A673 (cell line): ENCODE measurements at regions not wholly inside any gene's neighbourhood (a gene's known extent, or its start where the extent isn't known, plus 50 kb on each side); places are given as distances from the start of the nearest gene placed in this dataset.

ENCODE experiments used
- BruUV-seq: library from RNA; stranded (reverse); fragments of 400-500 nt; replicated peaks from 2 replicates; lab custom pipeline; 2021; lab: Mats Ljungman, UMichigan
- CTCF ChIA-PET: fragments of 300-600 bp; sonication (Branson Sonifier 250); formaldehyde crosslinking; loops from one replicate; lab custom pipeline; 2022; ENCODE audit warnings: antibody characterized with exemption; lab: Charles Lee
- POLR2A ChIA-PET: fragments of 300-600 bp; sonication (Branson Sonifier 250); formaldehyde crosslinking; loops from one replicate; lab custom pipeline; 2022; ENCODE audit warnings: antibody characterized with exemption; ENCODE audit not compliant: low non-redundant PET; lab: Charles Lee
- DNase-seq: peaks from one replicate; pipeline ENCODE4 v3.0.0-alpha.2; 2015; ENCODE audit warnings: low spot score
- H3K27ac ChIP-seq: fragments of 200-600 bp; sonication (generic); 2 replicates; pipeline ENCODE4 v1.5.1; 2016; ENCODE audit warnings: mixed run types, low read depth, mild to moderate bottlenecking, mixed read lengths, antibody characterized with exemption, low read length; ENCODE audit not compliant: poor library complexity, severe bottlenecking
- H3K27me3 ChIP-seq: fragments of 200-600 bp; sonication (generic); replicated peaks from 2 replicates; pipeline ENCODE4 v1.6.1; 2017; ENCODE audit warnings: mixed run types, low read depth, mild to moderate bottlenecking, mixed read lengths, antibody characterized with exemption, low read length; ENCODE audit not compliant: insufficient read depth, poor library complexity
- H3K36me3 ChIP-seq: fragments of 200-600 bp; sonication (generic); 2 replicates; pipeline ENCODE4 v1.6.1; 2016; ENCODE audit warnings: mixed run types, mild to moderate bottlenecking, mixed read lengths, antibody characterized with exemption, low read length; ENCODE audit not compliant: insufficient read depth, poor library complexity, severe bottlenecking
- H3K4me1 ChIP-seq: fragments of 200-600 bp; sonication (generic); 2 replicates; pipeline ENCODE4 v1.6.1; 2017; ENCODE audit warnings: mixed run types, mild to moderate bottlenecking, mixed read lengths, antibody characterized with exemption, low read length; ENCODE audit not compliant: insufficient read depth, poor library complexity, severe bottlenecking
- H3K4me3 ChIP-seq: fragments of 200-600 bp; sonication (generic); 2 replicates; pipeline ENCODE4 v1.5.1; 2016; ENCODE audit warnings: low read depth, mixed run types, mild to moderate bottlenecking, mixed read lengths, low read length; ENCODE audit not compliant: poor library complexity, severe bottlenecking
- H3K9me3 ChIP-seq: fragments of 200-600 bp; sonication (generic); 2 replicates; pipeline ENCODE4 v1.6.1; 2016; ENCODE audit warnings: mixed run types, low read depth, mild to moderate bottlenecking, mixed read lengths, antibody characterized with exemption, low read length; ENCODE audit not compliant: poor library complexity, severe bottlenecking
- CTCF ChIP-seq: fragments of 300-800, 200-600 bp; sonication (generic); conservative IDR thresholded peaks from 2 replicates; pipeline ENCODE4 v1.5.1; 2017; ENCODE audit warnings: low read depth, mild to moderate bottlenecking, antibody characterized with exemption, low read length, moderate library complexity, mixed read lengths
- EZH2 ChIP-seq: fragments of 200-600 bp; sonication (generic); IDR thresholded peaks from 2 replicates; pipeline ENCODE4 v1.6.1; 2017; ENCODE audit warnings: borderline replicate concordance, low read depth, mild to moderate bottlenecking, mixed read lengths, antibody characterized with exemption, low read length; ENCODE audit not compliant: poor library complexity, severe bottlenecking
- intact Hi-C: fragments of 100-400 bp; cut with micrococcal nuclease; formaldehyde crosslinking; loops from one replicate; pipeline ENCODE4 v1.10.0; 2022; ENCODE audit not compliant: unreplicated experiment

DNA sequence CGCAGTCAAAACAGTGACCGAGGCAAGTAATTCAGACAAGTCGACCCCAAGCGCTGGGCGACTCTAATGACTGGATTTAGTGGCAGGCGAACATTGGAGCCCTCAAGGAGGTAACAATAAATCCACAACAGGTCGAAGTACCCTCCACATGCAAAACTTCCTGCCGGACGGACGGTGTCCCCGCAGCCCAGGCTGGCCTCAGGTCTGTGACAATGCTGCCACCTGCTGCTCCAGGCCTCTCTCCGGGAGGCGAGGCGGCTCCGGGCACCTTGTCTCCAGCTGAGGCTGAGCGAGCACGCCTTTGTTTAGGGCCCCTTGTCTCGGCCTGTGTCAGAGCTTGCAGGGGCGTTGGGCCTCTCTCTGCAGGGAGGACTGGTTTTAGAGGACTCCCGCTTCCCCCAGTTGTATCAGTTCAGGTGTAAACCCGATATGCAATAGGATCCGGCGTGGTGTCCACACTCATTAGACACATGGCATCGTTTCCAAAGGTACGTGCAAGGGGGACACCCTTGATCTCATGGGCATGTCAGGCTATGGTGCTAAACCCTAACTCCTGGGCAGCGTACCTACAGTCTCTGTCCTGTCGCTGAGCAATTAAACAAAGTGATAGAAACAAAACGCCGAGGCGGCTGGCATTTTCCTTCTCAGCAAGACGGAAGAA lies 628.0 kb upstream of the ADAMTS16 start:
- Histone ChIP-seq H3K27ac (no peak overlapping the region), H3K4me3 (no peak overlapping the region), H3K4me1 (no peaks in the 10 kb centered on the region), H3K27me3 (no peaks in the 10 kb centered on the region), H3K9me3 (peaks cover 16% of the 10 kb centered on the region), H3K36me3 (no peaks in the 10 kb centered on the region)
- intact Hi-C loops = no loop called here
- no TSS peak for BruUV-seq
- POLR2A ChIA-PET = no interaction called here
- CTCF ChIA-PET = no interaction called here
- no peak for DNase-seq
- no peak for TF ChIP-seq CTCF
- TF ChIP-seq EZH2 = no peak

GRCh38 chr5:4513381-4513780 lies 626.7 kb upstream of the ADAMTS16 start:
- TF ChIP-seq EZH2 = no peak
- TF ChIP-seq CTCF = no peak
- Histone ChIP-seq H3K4me1 (no peaks in the 10 kb centered on the region), H3K36me3 (no peaks in the 10 kb centered on the region), H3K9me3 (peaks cover 20% of the 10 kb centered on the region), H3K4me3 (no peak overlapping the region), H3K27ac (no peak overlapping the region), H3K27me3 (no peaks in the 10 kb centered on the region)
- BruUV-seq = no TSS peak
- ChIA-PET POLR2A (no interaction called here), CTCF (no interaction called here)
- intact Hi-C loops = no loop called here
- DNase-seq = no peak

GRCh38 chr5:4514067-4514648 lies 626.0 kb upstream of the ADAMTS16 start:
- Histone ChIP-seq H3K36me3 (no peaks in the 10 kb centered on the region), H3K4me3 (no peak overlapping the region), H3K27ac (no peak overlapping the region), H3K9me3 (peaks cover 18% of the 10 kb centered on the region), H3K27me3 (no peaks in the 10 kb centered on the region), H3K4me1 (no peaks in the 10 kb centered on the region)
- no TSS peak for BruUV-seq
- intact Hi-C loops = no loop called here
- CTCF ChIA-PET = no interaction called here
- DNase-seq = no peak
- no peak for TF ChIP-seq EZH2
- no peak for TF ChIP-seq CTCF
- POLR2A ChIA-PET = no interaction called here
